H9 (cell line): ENCODE measurements at regions not wholly inside any gene's neighbourhood (a gene's known extent, or its start where the extent isn't known, plus 50 kb on each side); places are given as distances from the start of the nearest gene placed in this dataset.

Experiments used
- DNase-seq: peaks from one replicate; pipeline ENCODE4 v3.0.0-alpha.2; 2017
- H2AFZ ChIP-seq: one replicate; pipeline ENCODE4 v1.6.1; 2013; ENCODE audit warnings: mild to moderate bottlenecking, low read length, control low read depth, moderate library complexity
- H2AK5ac ChIP-seq: 2 replicates; pipeline ENCODE4 v1.6.1; 2013; ENCODE audit warnings: low read length, control low read depth, mixed read lengths; ENCODE audit not compliant: insufficient read length
- H2BK120ac ChIP-seq: one replicate; pipeline ENCODE4 v1.6.1; 2013; ENCODE audit warnings: low read depth, mild to moderate bottlenecking, low read length, control low read depth, inconsistent platforms; ENCODE audit not compliant: poor library complexity, severe bottlenecking
- H2BK12ac ChIP-seq: 2 replicates; pipeline ENCODE4 v1.6.1; 2013; ENCODE audit warnings: low read length, control low read depth, mixed read lengths, low read depth; ENCODE audit not compliant: insufficient read length
- H2BK15ac ChIP-seq: 2 replicates; pipeline ENCODE4 v1.6.1; 2013; ENCODE audit warnings: low read depth, low read length, control low read depth
- H2BK20ac ChIP-seq: one replicate; pipeline ENCODE4 v1.6.1; 2013; ENCODE audit warnings: low read depth, mild to moderate bottlenecking, low read length, control low read depth, inconsistent platforms; ENCODE audit not compliant: poor library complexity, severe bottlenecking
- H2BK5ac ChIP-seq: 2 replicates; pipeline ENCODE4 v1.6.1; 2013; ENCODE audit warnings: low read length, control low read depth, mixed read lengths; ENCODE audit not compliant: insufficient read length
- H3K14ac ChIP-seq: 2 replicates; pipeline ENCODE4 v1.6.1; 2013; ENCODE audit warnings: low read length, control low read depth; ENCODE audit not compliant: insufficient read depth
- H3K18ac ChIP-seq: 2 replicates; pipeline ENCODE4 v1.6.1; 2013; ENCODE audit warnings: low read depth, mild to moderate bottlenecking, mixed read lengths, low read length, control low read depth; ENCODE audit not compliant: insufficient read length
- H3K23ac ChIP-seq: 2 replicates; pipeline ENCODE4 v1.6.1; 2013; ENCODE audit warnings: low read length, control low read depth, mixed read lengths, low read depth; ENCODE audit not compliant: insufficient read length
- H3K23me2 ChIP-seq: 2 replicates; pipeline ENCODE4 v1.6.1; 2013; ENCODE audit warnings: low read depth, mild to moderate bottlenecking, mixed read lengths, low read length, control low read depth; ENCODE audit not compliant: insufficient read length, poor library complexity, severe bottlenecking
- H3K27ac ChIP-seq: 2 replicates; pipeline ENCODE4 v1.5.1; 2013; ENCODE audit warnings: low read length, control low read depth, mixed read lengths, low read depth; ENCODE audit not compliant: insufficient read length
- H3K27me3 ChIP-seq: 2 replicates; pipeline ENCODE4 v1.6.1; 2013; ENCODE audit warnings: low read length, control low read depth, inconsistent platforms; ENCODE audit not compliant: insufficient read depth
- H3K4ac ChIP-seq: 2 replicates; pipeline ENCODE4 v1.6.1; 2013; ENCODE audit warnings: low read depth, mild to moderate bottlenecking, control low read depth, inconsistent platforms, low read length, moderate library complexity
- H3K4me1 ChIP-seq: 2 replicates; pipeline ENCODE4 v1.6.1; 2013; ENCODE audit warnings: low read length, control low read depth, inconsistent platforms; ENCODE audit not compliant: insufficient read depth
- H3K4me2 ChIP-seq: 2 replicates; pipeline ENCODE4 v1.6.1; 2013; ENCODE audit warnings: low read length, control low read depth, mixed read lengths; ENCODE audit not compliant: insufficient read length, insufficient read depth
- H3K56ac ChIP-seq: 2 replicates; pipeline ENCODE4 v1.6.1; 2013; ENCODE audit warnings: low read depth, mild to moderate bottlenecking, mixed read lengths, low read length, control low read depth; ENCODE audit not compliant: insufficient read length
- H3K79me1 ChIP-seq: 2 replicates; pipeline ENCODE4 v1.6.1; 2013; ENCODE audit warnings: low read depth, mild to moderate bottlenecking, moderate library complexity, low read length, control low read depth, inconsistent platforms; ENCODE audit not compliant: insufficient read depth, poor library complexity, severe bottlenecking
- H3K79me2 ChIP-seq: 2 replicates; pipeline ENCODE4 v1.6.1; 2013; ENCODE audit warnings: low read length, control low read depth, inconsistent platforms; ENCODE audit not compliant: insufficient read depth
- H3K9ac ChIP-seq: 2 replicates; pipeline ENCODE4 v1.6.1; 2013; ENCODE audit warnings: low read length, control low read depth, mixed read lengths; ENCODE audit not compliant: insufficient read length; ENCODE audit errors: extremely low read depth
- H3K9me3 ChIP-seq: one replicate; pipeline ENCODE4 v1.6.1; 2013; ENCODE audit warnings: low read depth, low read length, inconsistent platforms; ENCODE audit not compliant: control insufficient read depth
- H3T11ph ChIP-seq: one replicate; pipeline ENCODE4 v1.6.1; 2013; ENCODE audit warnings: mild to moderate bottlenecking, low read length, control low read depth, inconsistent platforms
- H4K20me1 ChIP-seq: one replicate; pipeline ENCODE4 v1.6.1; 2013; ENCODE audit not compliant: control insufficient read depth, insufficient read length, insufficient read depth
- H4K5ac ChIP-seq: 2 replicates; pipeline ENCODE4 v1.6.1; 2013; ENCODE audit warnings: low read depth, mild to moderate bottlenecking, mixed read lengths, low read length, control low read depth; ENCODE audit not compliant: insufficient read length
- H4K8ac ChIP-seq: replicated peaks from 2 replicates; pipeline ENCODE4 v1.6.1; 2013; ENCODE audit warnings: low read length, control low read depth, mixed read lengths, low read depth; ENCODE audit not compliant: insufficient read length
- H4K91ac ChIP-seq: 2 replicates; pipeline ENCODE4 v1.6.1; 2013; ENCODE audit warnings: low read depth, mild to moderate bottlenecking, moderate library complexity, mixed read lengths, low read length, control low read depth; ENCODE audit not compliant: insufficient read length
- H3K27ac Mint-ChIP-seq, 3 experiments: 2 replicates in 2 of 3; 3 replicates in 1 of 3; pipeline ENCODE4 v1.8.0; 2020 to 2021; ENCODE audit warnings: mixed read lengths in 3 of 3, mild to moderate bottlenecking in 1 of 3, moderate library complexity in 1 of 3
- H3K27me3 Mint-ChIP-seq: 2 replicates; pipeline ENCODE4 v1.8.0; 2021; ENCODE audit warnings: low read depth, mild to moderate bottlenecking, moderate library complexity, mixed read lengths
- H3K36me3 Mint-ChIP-seq, 3 experiments: 2 replicates in 2 of 3; 3 replicates in 1 of 3; pipeline ENCODE4 v1.8.0; 2020 to 2021; ENCODE audit warnings: low read depth in 3 of 3, mixed read lengths in 3 of 3; ENCODE audit not compliant: insufficient read depth in 1 of 3
- H3K4me1 Mint-ChIP-seq, 2 experiments: 2 replicates each; pipeline ENCODE4 v1.8.0; 2020; ENCODE audit warnings: mixed read lengths in 2 of 2
- H3K4me3 Mint-ChIP-seq, 2 experiments: 2 replicates in 1 of 2; 3 replicates in 1 of 2; pipeline ENCODE4 v1.8.0; 2020 to 2021; ENCODE audit warnings: mild to moderate bottlenecking in 2 of 2, mixed read lengths in 2 of 2, moderate library complexity in 1 of 2
- H3K9me3 Mint-ChIP-seq, 2 experiments: 2 replicates in 1 of 2; 3 replicates in 1 of 2; pipeline ENCODE4 v1.8.0; 2020; ENCODE audit warnings: mild to moderate bottlenecking in 2 of 2, mixed read lengths in 2 of 2, moderate library complexity in 1 of 2
- WGBS: extraction: QIAGEN DNeasy Blood & Tissue Kit; methylation state at CpG from one replicate; pipeline ENCODE4 v1.1.7; 2013; ENCODE audit warnings: missing lambda C conversion rate, low lambda C conversion rate, mixed read lengths; ENCODE audit not compliant: insufficient read length; ENCODE audit errors: extremely low coverage; 5-methylcytosine and 5-hydroxymethylcytosine counted together
- TF ChIP-seq, protein P1 (sequence below): fragments of 200-600 bp; sonication (generic); conservative IDR thresholded peaks from 3 replicates; pipeline ENCODE4 v1.8.0; 2021; ENCODE audit warnings: antibody characterized with exemption, mild to moderate bottlenecking

DNA sequence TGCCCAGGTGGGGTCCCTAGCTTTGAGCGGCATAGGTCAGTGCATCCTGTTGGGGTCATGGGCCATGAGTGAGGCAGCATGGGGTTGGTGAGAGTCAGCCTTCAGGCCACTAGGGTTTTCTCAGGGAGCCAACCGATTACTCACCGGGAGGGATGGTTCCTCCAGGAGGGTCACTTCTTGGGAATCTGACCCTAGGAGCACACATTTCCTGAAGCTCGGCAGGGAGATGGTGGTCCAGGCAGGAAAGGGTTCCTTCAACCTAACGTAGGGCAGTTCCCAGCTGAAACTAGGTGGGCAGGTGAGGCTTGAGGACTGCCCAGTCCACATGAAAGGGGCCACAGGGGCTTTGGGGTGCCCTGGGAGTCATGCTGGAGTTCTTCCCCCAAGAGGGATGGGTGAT, 218.0 kb downstream of the UBE3A start:
- Histone ChIP-seq H3K27me3 (no peaks in the 10 kb centered on the region), H3K23me2 (no peaks in the 10 kb centered on the region), H3K9me3 (peaks cover 81% of the 10 kb centered on the region), H2BK15ac (no peak overlapping the region), H2BK12ac (no peak overlapping the region), H4K20me1 (no peaks in the 10 kb centered on the region), H3K79me1 (no peaks in the 10 kb centered on the region), H2BK5ac (no peak overlapping the region), H3K9ac (no peak overlapping the region), H3K56ac (no peak overlapping the region), H2BK120ac (no peak overlapping the region), H3K79me2 (no peaks in the 10 kb centered on the region), H3K23ac (no peak overlapping the region), H2BK20ac (no peak overlapping the region), H2AFZ (no peak overlapping the region), H3K4me2 (no peak overlapping the region), H4K8ac (no peak overlapping the region), H3K4me1 (no peaks in the 10 kb centered on the region), H3K18ac (no peak overlapping the region), H4K5ac (no peak overlapping the region), H3K4ac (no peak overlapping the region), H2AK5ac (no peak overlapping the region), H3T11ph (no peak overlapping the region), H4K91ac (no peak overlapping the region), H3K14ac (no peak overlapping the region), H3K27ac (no peak overlapping the region)
- Mint-ChIP-seq H3K36me3 (peaks cover 0 to 15% (median 0%) of the 10 kb centered on the region in 3 experiments; a peak in 4 of 7 replicates), H3K9me3 (peaks cover 87 to 89% of the 10 kb centered on the region in 2 experiments), H3K4me1 (no peaks in the 10 kb centered on the region), H3K4me3 (no peak overlapping the region), H3K27me3 (peaks cover 3% of the 10 kb centered on the region), H3K27ac (no peak overlapping the region)
- no CpG with 5 or more reads among the region's 5 CpGs for WGBS
- DNase-seq: no peak
- TF ChIP-seq, protein P1, sequence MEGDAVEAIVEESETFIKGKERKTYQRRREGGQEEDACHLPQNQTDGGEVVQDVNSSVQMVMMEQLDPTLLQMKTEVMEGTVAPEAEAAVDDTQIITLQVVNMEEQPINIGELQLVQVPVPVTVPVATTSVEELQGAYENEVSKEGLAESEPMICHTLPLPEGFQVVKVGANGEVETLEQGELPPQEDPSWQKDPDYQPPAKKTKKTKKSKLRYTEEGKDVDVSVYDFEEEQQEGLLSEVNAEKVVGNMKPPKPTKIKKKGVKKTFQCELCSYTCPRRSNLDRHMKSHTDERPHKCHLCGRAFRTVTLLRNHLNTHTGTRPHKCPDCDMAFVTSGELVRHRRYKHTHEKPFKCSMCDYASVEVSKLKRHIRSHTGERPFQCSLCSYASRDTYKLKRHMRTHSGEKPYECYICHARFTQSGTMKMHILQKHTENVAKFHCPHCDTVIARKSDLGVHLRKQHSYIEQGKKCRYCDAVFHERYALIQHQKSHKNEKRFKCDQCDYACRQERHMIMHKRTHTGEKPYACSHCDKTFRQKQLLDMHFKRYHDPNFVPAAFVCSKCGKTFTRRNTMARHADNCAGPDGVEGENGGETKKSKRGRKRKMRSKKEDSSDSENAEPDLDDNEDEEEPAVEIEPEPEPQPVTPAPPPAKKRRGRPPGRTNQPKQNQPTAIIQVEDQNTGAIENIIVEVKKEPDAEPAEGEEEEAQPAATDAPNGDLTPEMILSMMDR: no peak
